ENCODE measurements at regions not wholly inside any gene's neighbourhood (a gene's known extent, or its start where the extent isn't known, plus 50 kb on each side); places are given as distances from the start of the nearest gene placed in this dataset.
"Not testable (repeated sequence)": the region's sequence is repeated elsewhere in the genome, so short reads cannot be mapped to it uniquely, and the experiment has no call there.

DNA sequence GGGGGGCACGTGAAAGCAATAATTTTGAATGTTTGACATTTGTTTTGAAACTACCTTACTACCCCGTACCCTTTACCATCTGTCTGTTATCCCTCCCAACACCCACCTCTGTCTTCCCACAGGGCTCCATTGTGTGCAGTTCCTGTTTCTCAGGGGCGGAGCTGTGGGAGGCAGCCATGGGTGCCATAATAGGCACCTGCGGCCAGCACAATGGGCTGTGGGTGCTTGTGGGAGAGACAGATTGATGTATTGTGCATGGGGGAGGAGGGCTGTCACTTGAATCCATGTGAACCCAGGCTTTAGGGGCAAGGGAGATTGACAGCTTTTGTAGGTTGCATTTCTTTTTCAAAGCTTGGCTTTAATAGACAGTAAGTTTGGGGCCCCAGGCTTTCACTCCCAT, 122.6 kb upstream of the CXorf66 start:
- DNase-seq = no peak
- Histone ChIP-seq H3K27me3 (peaks cover 0 to 78% (median 5%) of the 10 kb centered on the region in 7 donors), H3K27ac (no peak overlapping the region), H3K36me3 (no peaks in the 10 kb centered on the region), H3K4me1 (peaks cover 0 to 4% (median 0%) of the 10 kb centered on the region in 9 donors), H3K4me3 (no peak overlapping the region), H3K9me3 (no peaks in the 10 kb centered on the region)
- ATAC-seq = no peak
- WGBS, 2 donors = 67 to 72% methylated on average over 4 of the region's 4 CpGs
- TF ChIP-seq CTCF (IDR thresholded peaks at IDR 0.05) = no peak
- intact Hi-C loops (cut with DNase I) = no loop called here

- no peak for DNase-seq
- Histone ChIP-seq H3K36me3 (no peaks in the 10 kb centered on the region), H3K4me1 (peaks cover 0 to 1% (median 0%) of the 10 kb centered on the region in 9 donors), H3K27ac (no peak overlapping the region), H3K4me3 (no peak overlapping the region), H3K27me3 (peaks cover 0 to 71% (median 0%) of the 10 kb centered on the region in 7 donors), H3K9me3 (no peaks in the 10 kb centered on the region)
- intact Hi-C loops (cut with DNase I) = no loop called here
- no peak for ATAC-seq
- TF ChIP-seq CTCF (IDR thresholded peaks at IDR 0.05) = no peak
Measured at GRCh38 chrX:140086691-140087090, 121.4 kb upstream of the CXorf66 start.

DNA sequence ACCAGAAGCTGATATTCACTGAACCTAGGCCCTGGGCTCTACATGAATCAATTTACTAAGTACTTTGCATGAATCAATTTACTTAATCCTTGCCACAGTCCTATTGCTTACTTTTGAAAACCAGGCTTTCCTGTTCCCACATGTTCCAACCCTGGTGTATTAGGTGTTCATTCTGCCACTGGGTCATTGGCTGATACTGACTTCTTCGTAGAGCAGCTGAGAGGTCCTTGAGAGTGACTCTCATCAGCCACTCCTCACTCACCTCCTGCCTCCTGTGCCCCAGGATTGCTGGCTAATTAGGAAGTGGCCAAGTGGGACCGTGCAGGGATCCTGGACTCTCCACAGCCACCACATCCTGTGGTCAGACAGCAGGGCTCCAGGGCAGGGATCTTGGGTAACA, 109.5 kb upstream of the CXorf66 start:
- H3K4me3 ChIP-seq; DNase-seq; ATAC-seq; H3K27ac ChIP-seq; H3K36me3 ChIP-seq; H3K9me3 ChIP-seq; intact Hi-C loops (cut with DNase I); H3K4me1 ChIP-seq; H3K27me3 ChIP-seq: not testable (repeated sequence)
- WGBS, 2 donors = no CpG with 5 or more reads among the region's 2 CpGs

- Histone ChIP-seq H3K4me3 (no peak overlapping the region), H3K27ac (no peak overlapping the region), H3K27me3 (no peaks in the 10 kb centered on the region), H3K36me3 (no peaks in the 10 kb centered on the region), H3K4me1 (no peaks in the 10 kb centered on the region), H3K9me3 (no peaks in the 10 kb centered on the region)
- ATAC-seq (no peak), DNase-seq (no peak)
- intact Hi-C loops (cut with DNase I) = no loop called here
- TF ChIP-seq CTCF (IDR thresholded peaks at IDR 0.05) = no peak
Measured at GRCh38 chrX:140071037-140071436, 105.7 kb upstream of the CXorf66 start.

GRCh38 chrX:140065961-140066662, 100.8 kb upstream of the CXorf66 start:
- WGBS, 2 donors = 63 to 86% methylated on average over 3 of the region's 3 CpGs
- H3K9me3 ChIP-seq = no peaks in the 10 kb centered on the region
- DNase-seq (no peak), ATAC-seq (no peak)
- no peak overlapping the region for H3K27ac ChIP-seq
- H3K4me1 ChIP-seq = no peaks in the 10 kb centered on the region
- no peak for TF ChIP-seq CTCF (IDR thresholded peaks at IDR 0.05)
- H3K4me3 ChIP-seq = no peak overlapping the region
- intact Hi-C loops (cut with DNase I) = no loop called here
- no peaks in the 10 kb centered on the region for H3K36me3 ChIP-seq
- H3K27me3 ChIP-seq = no peaks in the 10 kb centered on the region
